ENCODE measurements at regions not wholly inside any gene's neighbourhood (a gene's known extent, or its start where the extent isn't known, plus 50 kb on each side); places are given as distances from the start of the nearest gene placed in this dataset.

DNA sequence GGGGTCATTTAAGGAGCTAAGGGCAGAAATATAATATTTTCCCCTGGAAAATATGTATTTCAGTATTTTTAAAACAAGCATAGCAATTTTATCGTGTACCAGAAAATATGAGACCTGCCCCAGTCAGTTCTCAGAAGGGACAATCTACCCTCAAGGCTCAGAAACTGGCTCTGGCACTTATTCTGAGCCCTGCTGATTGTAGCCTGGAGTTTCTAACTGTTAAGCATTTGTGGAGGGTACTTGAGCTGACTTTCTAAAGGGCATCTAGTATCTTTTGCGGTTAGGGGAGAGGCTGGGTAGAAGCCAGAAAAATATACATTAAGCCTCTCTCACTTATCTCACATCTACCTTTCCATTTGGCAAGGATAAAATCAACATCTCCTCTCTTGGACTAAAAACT lies 71.3 kb upstream of the FSHB start:
- DNase-seq (ENCODE audit: low spot score): no peak

DNA sequence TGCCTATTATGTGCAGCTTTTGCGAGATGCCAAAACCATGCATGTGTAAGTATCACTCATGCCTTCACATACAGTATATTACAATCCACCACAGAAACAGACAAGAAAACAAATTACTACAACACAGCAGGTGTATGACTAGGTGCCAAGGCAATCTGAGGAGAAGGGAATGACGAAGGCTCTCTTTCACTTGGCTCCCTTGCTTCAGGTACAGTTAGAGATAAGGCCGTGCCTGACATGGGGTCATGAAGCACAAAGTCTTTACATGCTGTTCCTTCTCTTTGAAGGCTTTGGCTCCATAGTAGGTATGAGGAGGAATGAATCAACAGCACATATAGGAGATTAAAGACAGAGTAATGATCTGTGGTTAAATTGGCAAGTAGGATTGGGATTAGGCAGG lies 65.2 kb upstream of the FSHB start:
- no peak for DNase-seq (ENCODE audit: low spot score)

DNA sequence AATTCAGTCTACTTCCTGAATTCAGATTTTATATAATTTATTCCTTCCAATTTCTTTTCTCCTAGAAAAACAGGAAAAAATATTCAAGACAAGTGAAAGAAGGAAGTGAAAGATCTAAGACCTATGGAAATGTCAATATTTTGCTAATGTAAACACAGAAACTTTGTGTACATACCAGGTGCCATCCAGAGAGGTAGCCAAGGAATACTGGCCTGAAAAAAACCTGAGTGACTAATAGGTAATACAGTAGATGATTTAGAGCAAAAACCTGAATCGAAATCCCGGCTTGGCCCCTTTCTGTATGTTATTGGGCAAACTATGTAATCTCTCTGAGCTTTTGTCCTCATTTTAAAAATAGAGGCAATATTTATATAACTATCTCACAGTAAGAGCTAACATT lies 59.2 kb upstream of the FSHB start:
- no peak for DNase-seq (ENCODE audit: low spot score)

DNA sequence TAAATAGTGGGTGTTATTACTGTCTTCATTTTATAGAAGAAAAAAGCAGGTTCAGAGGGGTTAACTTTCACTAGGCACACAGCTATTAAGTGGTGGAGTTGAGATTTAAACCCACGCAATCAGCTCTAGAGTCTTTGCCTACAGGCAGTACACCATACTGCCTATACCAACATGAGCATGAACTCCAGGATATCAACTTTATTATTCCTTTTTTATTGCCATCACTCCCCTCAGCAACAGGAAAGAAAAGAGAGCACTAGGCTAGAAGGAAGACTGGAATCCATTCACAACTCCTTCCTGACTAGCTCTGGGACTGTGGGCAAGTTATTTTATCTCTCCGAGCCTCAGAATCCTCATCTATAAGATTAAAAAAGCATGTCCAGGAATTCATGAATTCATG lies 58.7 kb upstream of the FSHB start:
- no peak for DNase-seq (ENCODE audit: low spot score)

DNA sequence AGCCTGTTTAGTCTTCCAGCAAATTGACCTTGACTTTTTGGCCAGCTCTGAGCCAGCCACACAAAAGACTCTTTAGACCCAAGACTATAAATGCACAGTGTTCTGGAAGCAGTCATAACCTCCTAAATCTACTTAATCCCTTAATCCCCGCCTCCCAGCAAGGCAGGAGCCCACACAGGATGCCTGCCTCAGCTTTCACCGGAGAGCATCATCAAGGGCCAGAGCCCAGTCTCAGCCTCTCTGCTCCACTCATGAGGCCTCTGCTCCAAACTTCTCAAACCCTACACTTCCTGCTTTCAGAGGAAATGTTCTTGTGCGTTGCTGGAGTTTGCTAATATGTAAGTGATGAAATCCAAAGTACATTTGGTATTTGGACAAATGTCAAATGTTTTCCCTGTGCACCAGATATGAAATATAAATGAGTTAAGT lies 57.9 kb upstream of the FSHB start:
- DNase-seq (ENCODE audit: low spot score): no peak

DNA sequence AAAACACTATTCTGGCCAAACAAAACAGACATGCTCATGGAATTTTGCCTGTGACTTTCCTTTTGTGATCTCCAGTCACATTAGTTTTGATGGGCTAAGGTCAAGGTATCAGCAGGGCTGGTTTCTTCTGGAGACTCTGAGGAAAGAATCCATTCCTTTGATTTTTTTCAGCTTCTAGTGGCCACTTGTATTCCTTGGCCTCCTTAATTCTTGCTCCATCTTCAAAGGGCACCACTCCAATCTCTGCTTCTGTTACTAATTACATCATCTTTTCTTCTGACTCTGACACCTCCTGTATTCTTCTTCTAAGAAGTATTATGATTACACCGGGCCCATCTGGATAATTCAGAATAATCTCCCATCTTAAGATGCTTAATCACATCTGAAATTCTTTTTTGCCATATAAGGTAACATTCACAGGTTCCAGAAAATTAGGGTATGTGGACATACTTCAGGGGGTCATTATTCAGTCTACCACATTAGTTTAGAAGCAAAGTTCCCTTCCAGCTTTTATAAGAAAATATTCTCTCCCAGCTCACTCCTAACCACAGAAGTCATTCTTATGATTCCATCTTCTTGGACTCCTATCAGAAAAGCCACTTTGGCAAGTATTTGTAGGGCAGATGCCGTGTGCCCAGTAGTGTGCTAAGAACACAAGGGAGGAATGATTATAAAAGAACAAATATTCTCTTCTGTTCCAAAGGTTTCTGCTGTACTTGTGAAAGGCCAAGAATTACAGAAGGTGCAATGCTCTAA lies 56.4 kb upstream of the FSHB start:
- no peak for DNase-seq (ENCODE audit: low spot score)

All from iPS-NIHi11 (cell line).